Osteoblast (primary cell): ENCODE measurements at regions not wholly inside any gene's neighbourhood (a gene's known extent, or its start where the extent isn't known, plus 50 kb on each side); places are given as distances from the start of the nearest gene placed in this dataset.
"Not testable (repeated sequence)": the region's sequence is repeated elsewhere in the genome, so short reads cannot be mapped to it uniquely, and the experiment has no call there.

ENCODE experiments used
- DNase-seq: peaks from one replicate; pipeline ENCODE4 v3.0.0; 2011; ENCODE audit warnings: low spot score, mixed read lengths; ENCODE audit not compliant: insufficient read length; ENCODE audit errors: missing footprints
- H2AFZ ChIP-seq: 2 replicates; pipeline ENCODE4 v1.6.0; 2011; ENCODE audit warnings: mild to moderate bottlenecking, low read length
- H3K27ac ChIP-seq: 2 replicates; pipeline ENCODE4 v1.5.1; 2011; ENCODE audit warnings: mild to moderate bottlenecking, low read depth, low read length, moderate library complexity
- H3K27me3 ChIP-seq: 2 replicates; pipeline ENCODE4 v1.6.0; 2012; ENCODE audit warnings: mild to moderate bottlenecking, control low read depth, inconsistent platforms, low read length, moderate library complexity; ENCODE audit not compliant: insufficient read depth
- H3K36me3 ChIP-seq: 2 replicates; pipeline ENCODE4 v1.5.1; 2011; ENCODE audit warnings: mild to moderate bottlenecking, low read length, control low read depth, moderate library complexity; ENCODE audit not compliant: insufficient read depth
- H3K4me1 ChIP-seq: 2 replicates; pipeline ENCODE4 v1.5.1; 2011; ENCODE audit warnings: mild to moderate bottlenecking, low read length, control low read depth, moderate library complexity; ENCODE audit not compliant: insufficient read depth
- H3K4me2 ChIP-seq: 2 replicates; pipeline ENCODE4 v1.6.0; 2011; ENCODE audit warnings: mild to moderate bottlenecking, low read length; ENCODE audit not compliant: insufficient read depth
- H3K4me3 ChIP-seq: fragments of 200-600 bp; sonication (generic); 3 replicates; pipeline ENCODE4 v1.5.1; 2012; ENCODE audit warnings: mild to moderate bottlenecking, low read length, inconsistent platforms; ENCODE audit not compliant: insufficient read depth
- H3K79me2 ChIP-seq: 2 replicates; pipeline ENCODE4 v1.6.0; 2012; ENCODE audit warnings: mild to moderate bottlenecking, low read length, control low read depth, inconsistent platforms; ENCODE audit not compliant: insufficient read depth
- H3K9me3 ChIP-seq: 2 replicates; pipeline ENCODE4 v1.5.1; 2011; ENCODE audit warnings: low read depth, low read length, control low read depth
- H4K20me1 ChIP-seq: 2 replicates; pipeline ENCODE4 v1.6.0; 2012; ENCODE audit warnings: mild to moderate bottlenecking, low read length, control low read depth; ENCODE audit not compliant: insufficient read depth
- CTCF ChIP-seq: IDR thresholded peaks from 2 replicates; pipeline ENCODE4 v1.5.1; 2011; ENCODE audit warnings: mild to moderate bottlenecking, low read depth, low read length, moderate library complexity; ENCODE audit errors: extremely low read depth

- Histone ChIP-seq H3K27me3 (no peaks in the 10 kb centered on the region), H3K27ac (no peak overlapping the region), H4K20me1 (no peaks in the 10 kb centered on the region), H2AFZ (no peak overlapping the region), H3K36me3 (no peaks in the 10 kb centered on the region), H3K79me2 (no peaks in the 10 kb centered on the region), H3K4me3 (no peak overlapping the region), H3K9me3 (no peaks in the 10 kb centered on the region), H3K4me2 (no peak overlapping the region), H3K4me1 (no peaks in the 10 kb centered on the region)
- TF ChIP-seq CTCF: no peak
- DNase-seq: no peak
Measured at GRCh38 chr10:37549054-37549453, 308.4 kb downstream of the ZNF248 start.

- H3K4me1 ChIP-seq: no peaks in the 10 kb centered on the region
- no peaks in the 10 kb centered on the region for H3K27me3 ChIP-seq
- H3K9me3 ChIP-seq: peaks cover 2% of the 10 kb centered on the region
- no peaks in the 10 kb centered on the region for H3K79me2 ChIP-seq
- no peak overlapping the region for H3K27ac ChIP-seq
- H3K4me2 ChIP-seq: no peak overlapping the region
- TF ChIP-seq CTCF: no peak
- H4K20me1 ChIP-seq: no peaks in the 10 kb centered on the region
- H2AFZ ChIP-seq: no peak overlapping the region
- H3K4me3 ChIP-seq: no peak overlapping the region
- H3K36me3 ChIP-seq: no peaks in the 10 kb centered on the region
- no peak for DNase-seq
Measured at GRCh38 chr10:37535459-37536246, 321.8 kb downstream of the ZNF248 start.

- Histone ChIP-seq H3K27ac (no peak overlapping the region), H3K4me1 (no peaks in the 10 kb centered on the region), H3K79me2 (no peaks in the 10 kb centered on the region), H3K9me3 (peaks cover 2% of the 10 kb centered on the region), H3K36me3 (no peaks in the 10 kb centered on the region), H3K27me3 (no peaks in the 10 kb centered on the region), H2AFZ (no peak overlapping the region), H3K4me2 (no peak overlapping the region), H4K20me1 (no peaks in the 10 kb centered on the region), H3K4me3 (no peak overlapping the region)
- no peak for DNase-seq
- TF ChIP-seq CTCF: no peak
Measured at GRCh38 chr10:37534166-37534565, 323.2 kb downstream of the ZNF248 start.

GRCh38 chr10:37525410-37525809, 332.0 kb downstream of the ZNF248 start:
- not testable (repeated sequence) for H3K79me2 ChIP-seq, H3K27ac ChIP-seq, H3K36me3 ChIP-seq, H3K4me3 ChIP-seq, H3K4me2 ChIP-seq, H3K9me3 ChIP-seq, H3K4me1 ChIP-seq, DNase-seq, H3K27me3 ChIP-seq, H4K20me1 ChIP-seq, H2AFZ ChIP-seq
